ENCODE measurements at regions not wholly inside any gene's neighbourhood (a gene's known extent, or its start where the extent isn't known, plus 50 kb on each side); places are given as distances from the start of the nearest gene placed in this dataset.

- TF ChIP-seq CTCF (IDR thresholded peaks at IDR 0.05) (no peak), EP300 (IDR thresholded peaks at IDR 0.05) (no peak), POLR2A (IDR thresholded peaks at IDR 0.05) (no peak)
Observed at GRCh38 chr5:173472164-173472563, 143.9 kb upstream of the STC2 start.
